ENCODE measurements at regions not wholly inside any gene's neighbourhood (a gene's known extent, or its start where the extent isn't known, plus 50 kb on each side); places are given as distances from the start of the nearest gene placed in this dataset.
A peak's percentile ranks its signal among the peaks of the same experiment; 100 is the strongest.

- Mint-ChIP-seq H3K36me3 (no peaks in the 10 kb centered on the region), H3K27me3 (ENCODE audit: low read depth) (peaks cover 32% of the 10 kb centered on the region), H3K4me1 (no peaks in the 10 kb centered on the region), H3K9me3 (no peaks in the 10 kb centered on the region), H3K4me3 (no peak overlapping the region), H3K27ac (no peak overlapping the region)
- no peak for TF ChIP-seq CTCF (IDR thresholded peaks at IDR 0.05; ENCODE audit: unreplicated experiment)
- DNase-seq (ENCODE audit: low spot score in 2 of 2, unreplicated experiment in 2 of 2), result peak in 1 of 2 experiments; percentile 25
Measured at GRCh38 chrX:802846-803245, 172.3 kb downstream of the SHOX start.

GRCh38 chrX:799808-800207, 169.2 kb downstream of the SHOX start:
- no peaks in the 10 kb centered on the region for H3K9me3 Mint-ChIP-seq
- TF ChIP-seq CTCF (IDR thresholded peaks at IDR 0.05; ENCODE audit: unreplicated experiment), result no peak
- no peak overlapping the region for H3K4me3 Mint-ChIP-seq
- DNase-seq (ENCODE audit: low spot score in 2 of 2, unreplicated experiment in 2 of 2), result no peak
- no peaks in the 10 kb centered on the region for H3K36me3 Mint-ChIP-seq
- no peaks in the 10 kb centered on the region for H3K4me1 Mint-ChIP-seq
- peaks cover 14% of the 10 kb centered on the region for H3K27me3 Mint-ChIP-seq (ENCODE audit: low read depth)
- no peak overlapping the region for H3K27ac Mint-ChIP-seq

GRCh38 chrX:794311-794710, 163.7 kb downstream of the SHOX start:
- H3K36me3 Mint-ChIP-seq, result no peaks in the 10 kb centered on the region
- no peak for TF ChIP-seq CTCF (IDR thresholded peaks at IDR 0.05; ENCODE audit: unreplicated experiment)
- H3K4me3 Mint-ChIP-seq, result no peak overlapping the region
- peaks cover 6% of the 10 kb centered on the region for H3K4me1 Mint-ChIP-seq
- H3K27me3 Mint-ChIP-seq (ENCODE audit: low read depth), result peaks cover 45% of the 10 kb centered on the region
- no peaks in the 10 kb centered on the region for H3K9me3 Mint-ChIP-seq
- peak in 1 of 2 experiments; percentile 6 for DNase-seq (ENCODE audit: low spot score in 2 of 2, unreplicated experiment in 2 of 2)
- H3K27ac Mint-ChIP-seq, result no peak overlapping the region

- peaks cover 6% of the 10 kb centered on the region for H3K4me1 Mint-ChIP-seq
- H3K9me3 Mint-ChIP-seq, result no peaks in the 10 kb centered on the region
- no peak for DNase-seq (ENCODE audit: low spot score in 2 of 2, unreplicated experiment in 2 of 2)
- no peak for TF ChIP-seq CTCF (IDR thresholded peaks at IDR 0.05; ENCODE audit: unreplicated experiment)
- no peaks in the 10 kb centered on the region for H3K36me3 Mint-ChIP-seq
- no peak overlapping the region for H3K27ac Mint-ChIP-seq
- H3K27me3 Mint-ChIP-seq (ENCODE audit: low read depth), result peaks cover 53% of the 10 kb centered on the region
- H3K4me3 Mint-ChIP-seq, result no peak overlapping the region
Measured at GRCh38 chrX:793216-793770, 162.7 kb downstream of the SHOX start.

GRCh38 chrX:791479-792034, 161.0 kb downstream of the SHOX start:
- H3K9me3 Mint-ChIP-seq, result no peaks in the 10 kb centered on the region
- peaks cover 53% of the 10 kb centered on the region for H3K27me3 Mint-ChIP-seq (ENCODE audit: low read depth)
- H3K4me1 Mint-ChIP-seq, result peaks cover 11% of the 10 kb centered on the region
- no peak for DNase-seq (ENCODE audit: low spot score in 2 of 2, unreplicated experiment in 2 of 2)
- H3K36me3 Mint-ChIP-seq, result no peaks in the 10 kb centered on the region
- TF ChIP-seq CTCF (IDR thresholded peaks at IDR 0.05; ENCODE audit: unreplicated experiment), result no peak
- H3K4me3 Mint-ChIP-seq, result no peak overlapping the region
- H3K27ac Mint-ChIP-seq, result no peak overlapping the region
